HG02642 (cell line): ENCODE measurements at regions not wholly inside any gene's neighbourhood (a gene's known extent, or its start where the extent isn't known, plus 50 kb on each side); places are given as distances from the start of the nearest gene placed in this dataset.

Experiments used
- ATAC-seq: cut with Tn5 transposase; IDR thresholded peaks from one replicate; pipeline ENCODE4 v1.9.1; 2021; ENCODE audit warnings: mild to moderate bottlenecking; ENCODE audit not compliant: unreplicated experiment, poor library complexity

DNA sequence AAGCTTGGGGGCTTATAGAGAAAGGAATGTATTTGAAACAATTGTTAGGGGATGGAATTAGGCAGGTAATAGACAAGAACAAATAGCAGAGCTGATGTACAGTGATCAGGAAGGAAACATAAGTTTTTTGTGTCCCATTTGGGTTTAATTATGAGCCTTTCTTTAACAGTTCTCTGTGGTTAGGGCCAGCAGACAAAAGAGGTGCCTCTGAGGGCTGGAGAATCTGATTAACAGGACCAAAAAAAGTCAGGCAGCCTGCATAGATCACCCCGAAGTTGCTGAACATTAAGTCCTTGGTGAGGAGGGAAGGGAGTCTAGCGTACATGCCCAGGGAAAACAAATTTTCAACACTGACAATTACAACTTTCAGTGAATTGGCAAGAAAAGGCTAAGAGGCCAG, 88.6 kb upstream of the SPRED1 start:
- no peak for ATAC-seq

DNA sequence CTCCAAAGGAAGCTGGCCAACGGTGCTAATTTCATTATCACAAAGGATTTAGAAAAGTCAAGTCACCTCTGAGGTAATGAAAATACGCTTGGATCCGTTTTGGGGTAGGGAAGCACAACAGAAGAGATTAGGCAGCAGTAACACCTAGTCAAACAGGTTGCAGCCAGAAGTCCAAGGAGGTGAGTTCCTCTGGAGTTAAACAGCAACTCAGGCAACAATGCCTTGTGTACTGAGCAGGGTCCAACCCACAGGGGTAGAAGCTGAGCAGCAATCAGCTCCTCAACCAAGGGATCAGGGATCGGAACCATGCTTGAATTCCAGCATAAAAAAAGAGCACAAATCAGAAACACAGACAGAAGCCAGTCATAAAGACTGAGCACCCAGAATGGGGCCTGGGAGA, 88.1 kb upstream of the SPRED1 start:
- ATAC-seq: no peak

GRCh38 chr15:38168467-38169070, 84.1 kb upstream of the SPRED1 start:
- no peak for ATAC-seq

GRCh38 chr15:38171973-38172372, 80.7 kb upstream of the SPRED1 start:
- ATAC-seq: no peak

GRCh38 chr15:38174691-38175090, 77.9 kb upstream of the SPRED1 start:
- no peak for ATAC-seq

DNA sequence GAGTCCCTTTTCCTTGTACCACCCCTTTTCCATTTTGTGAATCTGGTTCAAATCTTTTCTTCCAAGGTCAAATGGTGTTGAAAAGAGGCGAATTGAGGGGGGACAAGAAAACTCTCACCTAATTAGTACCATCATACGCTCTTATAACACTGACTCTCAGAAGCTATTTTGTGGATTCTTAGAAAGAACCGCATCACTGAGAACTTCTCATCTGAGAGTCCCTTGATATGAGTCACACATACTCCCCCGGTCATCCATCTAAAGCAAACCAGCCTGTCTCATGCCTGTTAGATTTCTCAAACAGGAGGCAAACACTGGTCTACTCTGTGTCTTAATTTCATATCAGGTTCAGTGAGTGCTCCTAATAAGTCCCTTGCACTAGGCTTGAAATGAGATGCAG, 76.5 kb upstream of the SPRED1 start:
- ATAC-seq: peak; percentile 76

GRCh38 chr15:38176691-38177090, 75.9 kb upstream of the SPRED1 start:
- no peak for ATAC-seq

- ATAC-seq: no peak
Observed at GRCh38 chr15:38182900-38183299, 69.7 kb upstream of the SPRED1 start.

GRCh38 chr15:38186507-38186906, 66.1 kb upstream of the SPRED1 start:
- ATAC-seq: no peak

- no peak for ATAC-seq
Observed at GRCh38 chr15:38187630-38188313, 64.9 kb upstream of the SPRED1 start.

- no peak for ATAC-seq
Observed at GRCh38 chr15:38189671-38190295, 62.9 kb upstream of the SPRED1 start.

GRCh38 chr15:38190501-38190900, 62.1 kb upstream of the SPRED1 start:
- ATAC-seq: no peak

GRCh38 chr15:38192496-38192895, 60.1 kb upstream of the SPRED1 start:
- ATAC-seq: no peak

- no peak for ATAC-seq
Observed at GRCh38 chr15:38193496-38193895, 59.1 kb upstream of the SPRED1 start.

DNA sequence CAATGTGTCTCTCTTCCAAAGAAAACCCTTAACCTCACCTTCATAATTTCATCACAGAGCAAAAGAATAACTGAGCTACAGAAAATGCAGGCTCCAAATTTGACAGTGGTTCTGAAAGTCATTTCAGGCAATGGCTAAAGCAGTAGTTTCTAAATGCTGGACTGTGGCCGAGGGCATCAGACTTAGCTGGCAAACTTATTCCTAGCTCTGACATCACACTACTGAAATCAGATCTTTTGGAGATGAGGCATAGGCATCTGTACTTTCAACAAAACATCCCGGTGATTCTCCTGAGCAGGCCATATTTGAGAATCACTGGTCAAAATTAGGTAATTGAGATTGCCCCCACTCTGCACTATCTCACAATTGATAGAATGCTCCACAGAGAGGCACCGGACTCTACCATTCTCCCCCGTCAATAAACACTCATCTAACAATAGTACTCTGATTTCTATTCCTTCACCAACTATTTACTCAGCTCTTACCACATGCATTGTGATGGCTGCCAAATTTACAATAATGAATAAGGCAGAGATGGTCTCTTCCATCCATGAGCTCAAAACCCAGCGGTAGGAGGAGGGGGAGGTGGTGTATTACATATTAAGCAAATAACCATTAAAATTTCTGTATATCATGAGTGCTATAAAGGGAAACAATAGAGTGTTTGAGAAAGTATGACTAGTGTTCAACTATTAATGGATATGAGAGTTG, 57.3 kb upstream of the SPRED1 start:
- ATAC-seq: no peak

DNA sequence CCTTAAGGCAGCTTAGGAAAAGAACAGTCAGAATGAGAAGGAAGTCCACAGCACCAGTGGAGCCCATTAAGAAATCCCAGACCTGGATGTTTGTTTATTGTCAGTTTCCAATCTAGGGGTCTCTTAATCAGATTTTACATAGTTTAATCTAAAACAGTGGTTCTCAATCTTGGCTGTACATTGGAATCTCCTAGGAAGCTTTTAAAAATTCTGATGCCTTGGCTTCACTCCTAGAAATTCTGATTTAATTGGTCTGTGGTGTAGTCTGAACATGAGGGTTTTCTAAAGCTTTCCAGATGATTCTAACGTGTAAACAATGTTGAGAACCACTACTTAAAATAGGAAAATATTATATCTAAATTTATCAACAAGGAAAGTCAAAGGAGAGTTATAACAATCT, 56.6 kb upstream of the SPRED1 start:
- no peak for ATAC-seq

DNA sequence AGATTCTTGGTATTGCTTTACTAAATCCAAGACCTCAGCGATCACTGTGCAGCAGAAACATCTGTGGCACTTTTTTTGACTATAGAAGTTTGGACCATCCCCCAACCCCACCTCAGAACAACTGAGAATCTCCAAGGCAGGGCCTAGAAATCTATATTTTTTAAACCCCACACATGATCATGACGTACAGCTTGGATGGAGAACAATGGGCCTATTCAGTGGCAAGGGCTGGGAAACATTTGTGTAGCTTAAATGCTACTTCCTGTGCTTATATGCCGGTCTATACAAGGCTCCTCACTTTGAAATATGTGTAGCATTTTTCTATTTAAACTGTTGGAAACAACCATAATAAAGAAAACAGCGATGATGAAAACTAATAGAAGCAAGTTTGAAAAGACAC, 55.1 kb upstream of the SPRED1 start:
- no peak for ATAC-seq

GRCh38 chr15:38201714-38202113, 50.9 kb upstream of the SPRED1 start:
- ATAC-seq: no peak

DNA sequence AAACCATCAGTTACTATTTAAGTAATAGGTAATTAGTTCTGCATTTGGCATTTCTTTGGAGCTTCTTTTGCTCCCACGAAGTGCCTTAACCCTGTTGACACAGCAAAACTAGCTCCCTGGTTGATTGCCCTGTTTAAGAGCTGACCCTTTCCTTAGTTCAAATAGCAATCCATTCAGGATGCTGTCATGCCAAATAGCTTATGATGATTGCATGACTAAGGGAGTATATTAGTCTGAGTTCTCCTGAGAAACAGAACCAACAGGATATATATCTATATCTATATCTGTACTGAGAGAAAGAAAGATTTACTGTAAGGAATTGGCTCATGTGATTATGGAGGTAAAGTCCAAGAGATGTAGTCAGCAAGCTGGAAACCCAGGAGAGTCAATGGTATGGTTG, 50.3 kb upstream of the SPRED1 start:
- ATAC-seq: no peak
